Fibroblast of lung (primary cell): ENCODE measurements at regions not wholly inside any gene's neighbourhood (a gene's known extent, or its start where the extent isn't known, plus 50 kb on each side); places are given as distances from the start of the nearest gene placed in this dataset.

ENCODE experiments used
- DNase-seq, 2 donors: peaks; one replicate each; pipeline versions ENCODE4 v3.0.0 to v3.0.0-alpha.2; 2010; ENCODE audit warnings: low read depth in 2 of 2
- H2AFZ ChIP-seq: 2 replicates; pipeline ENCODE4 v1.5.1; 2012; ENCODE audit warnings: low read length, control low read depth, inconsistent platforms
- H3K27ac ChIP-seq: 2 replicates; pipeline ENCODE4 v1.5.1; 2011; ENCODE audit warnings: low read length, control low read depth; ENCODE audit not compliant: insufficient read depth
- H3K27me3 ChIP-seq: 2 replicates; pipeline ENCODE4 v1.5.1; 2011; ENCODE audit warnings: mild to moderate bottlenecking, low read length; ENCODE audit not compliant: control insufficient read depth, insufficient read depth
- H3K36me3 ChIP-seq: 2 replicates; pipeline ENCODE4 v1.5.1; 2011; ENCODE audit warnings: low read length; ENCODE audit not compliant: control insufficient read depth, insufficient read depth
- H3K4me1 ChIP-seq: 2 replicates; pipeline ENCODE4 v1.5.1; 2011; ENCODE audit warnings: low read length; ENCODE audit not compliant: control insufficient read depth, insufficient read depth; ENCODE audit errors: extremely low read depth
- H3K4me2 ChIP-seq: 2 replicates; pipeline ENCODE4 v1.5.1; 2011; ENCODE audit warnings: low read length, control low read depth; ENCODE audit not compliant: insufficient read depth; ENCODE audit errors: extremely low read depth
- H3K4me3 ChIP-seq, 4 experiments: fragments of 200-600 bp in 1 of 4; sonication (generic) in 1 of 4; replicated peaks in 1 of 4; 2 replicates each; pipeline ENCODE4 v1.5.1; 2011 to 2016; ENCODE audit warnings: low read length in 4 of 4, low read depth in 3 of 4, mild to moderate bottlenecking in 3 of 4, control low read depth in 2 of 4, inconsistent platforms in 1 of 4, mixed read lengths in 1 of 4; ENCODE audit not compliant: insufficient read depth in 1 of 4; ENCODE audit errors: control extremely low read depth in 1 of 4
- H3K79me2 ChIP-seq: 2 replicates; pipeline ENCODE4 v1.5.1; 2012; ENCODE audit warnings: mild to moderate bottlenecking, low read length, inconsistent platforms; ENCODE audit not compliant: control insufficient read depth, insufficient read depth
- H3K9ac ChIP-seq: 2 replicates; pipeline ENCODE4 v1.5.1; 2011; ENCODE audit warnings: mild to moderate bottlenecking, low read length, control low read depth; ENCODE audit not compliant: insufficient read depth
- H3K9me3 ChIP-seq: 2 replicates; pipeline ENCODE4 v1.5.1; 2012; ENCODE audit warnings: low read depth, low read length; ENCODE audit not compliant: control insufficient read depth, insufficient read depth
- H4K20me1 ChIP-seq: 2 replicates; pipeline ENCODE4 v1.5.1; 2011; ENCODE audit warnings: low read length; ENCODE audit not compliant: control insufficient read depth, insufficient read depth; ENCODE audit errors: extremely low read depth
- CTCF ChIP-seq, 2 donors: IDR thresholded peaks in 1 of 2; conservative IDR thresholded peaks in 1 of 2; 1 replicate in 1 of 2; 2 replicates in 1 of 2; pipeline ENCODE4 v1.5.1; 2011 to 2012; ENCODE audit warnings: low read length in 2 of 2, control low read depth in 1 of 2, inconsistent platforms in 1 of 2, low read depth in 1 of 2, mild to moderate bottlenecking in 1 of 2
- EZH2 ChIP-seq: IDR thresholded peaks from 2 replicates; pipeline ENCODE4 v1.5.1; 2012; ENCODE audit warnings: low read length, control low read depth, mild to moderate bottlenecking; ENCODE audit errors: missing control alignments

- DNase-seq: no peak
- no peaks in the 10 kb centered on the region for H3K9me3 ChIP-seq
- no peak overlapping the region for H3K4me2 ChIP-seq
- H2AFZ ChIP-seq: no peak overlapping the region
- H3K36me3 ChIP-seq: no peaks in the 10 kb centered on the region
- no peak overlapping the region for H3K9ac ChIP-seq
- TF ChIP-seq EZH2 (no peak), CTCF (conservative IDR thresholded peaks at IDR 0.05 in 1 of 2, IDR thresholded peaks at IDR 0.05 in 1 of 2; ENCODE audit: low read depth in 1 of 2, low read length in 2 of 2) (no peak)
- peaks cover 17% of the 10 kb centered on the region for H3K27me3 ChIP-seq
- H4K20me1 ChIP-seq: no peaks in the 10 kb centered on the region
- H3K27ac ChIP-seq: no peak overlapping the region
- H3K4me1 ChIP-seq: no peaks in the 10 kb centered on the region
- no peak overlapping the region for H3K4me3 ChIP-seq
- no peaks in the 10 kb centered on the region for H3K79me2 ChIP-seq
These were observed 109.9 kb downstream of the DAD1 start for GRCh38 chr14:22479132-22479531.

- H2AFZ ChIP-seq: no peak overlapping the region
- H3K4me2 ChIP-seq: no peak overlapping the region
- no peaks in the 10 kb centered on the region for H3K79me2 ChIP-seq
- no peaks in the 10 kb centered on the region for H3K36me3 ChIP-seq
- peak; percentile 28 to 41 for DNase-seq
- H3K27me3 ChIP-seq: peaks cover 17% of the 10 kb centered on the region
- H3K27ac ChIP-seq: no peak overlapping the region
- H3K4me1 ChIP-seq: no peaks in the 10 kb centered on the region
- TF ChIP-seq EZH2 (no peak), CTCF (conservative IDR thresholded peaks at IDR 0.05 in 1 of 2, IDR thresholded peaks at IDR 0.05 in 1 of 2; ENCODE audit: low read depth in 1 of 2, low read length in 2 of 2) (no peak)
- H3K9me3 ChIP-seq: no peaks in the 10 kb centered on the region
- no peaks in the 10 kb centered on the region for H4K20me1 ChIP-seq
- no peak overlapping the region for H3K4me3 ChIP-seq
- H3K9ac ChIP-seq: no peak overlapping the region
These were observed 110.4 kb downstream of the DAD1 start for GRCh38 chr14:22478670-22479069.

GRCh38 chr14:22478247-22478646 lies 110.8 kb downstream of the DAD1 start:
- Histone ChIP-seq H3K27me3 (peaks cover 17% of the 10 kb centered on the region), H3K4me1 (no peaks in the 10 kb centered on the region), H3K36me3 (no peaks in the 10 kb centered on the region), H2AFZ (no peak overlapping the region), H3K4me3 (no peak overlapping the region), H3K27ac (no peak overlapping the region), H3K9ac (no peak overlapping the region), H3K79me2 (no peaks in the 10 kb centered on the region), H3K9me3 (no peaks in the 10 kb centered on the region), H4K20me1 (no peaks in the 10 kb centered on the region), H3K4me2 (no peak overlapping the region)
- TF ChIP-seq CTCF (conservative IDR thresholded peaks at IDR 0.05 in 1 of 2, IDR thresholded peaks at IDR 0.05 in 1 of 2; ENCODE audit: low read depth in 1 of 2, low read length in 2 of 2) (no peak), EZH2 (no peak)
- DNase-seq: no peak
